ENCODE measurements at regions not wholly inside any gene's neighbourhood (a gene's known extent, or its start where the extent isn't known, plus 50 kb on each side); places are given as distances from the start of the nearest gene placed in this dataset.

DNA sequence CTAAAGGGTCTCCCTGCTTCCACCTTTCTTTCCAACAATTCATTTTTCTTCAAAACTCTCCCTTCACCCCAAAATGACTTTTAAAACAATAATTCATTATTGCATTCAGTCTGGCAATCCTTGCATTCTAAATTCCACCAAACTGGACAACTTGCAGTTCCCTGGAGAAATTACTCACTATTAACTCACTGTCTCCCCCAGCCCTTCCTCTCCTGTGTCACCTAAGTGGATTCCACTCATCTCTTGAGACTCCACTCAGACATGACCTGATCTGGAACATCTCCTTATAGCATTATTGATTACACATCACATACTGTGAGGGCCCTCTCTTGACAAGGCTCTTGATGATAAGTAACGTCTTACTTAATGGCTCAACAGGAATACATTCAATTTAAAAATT, 257.1 kb downstream of the BRINP2 start:
- TF ChIP-seq, protein P1, sequence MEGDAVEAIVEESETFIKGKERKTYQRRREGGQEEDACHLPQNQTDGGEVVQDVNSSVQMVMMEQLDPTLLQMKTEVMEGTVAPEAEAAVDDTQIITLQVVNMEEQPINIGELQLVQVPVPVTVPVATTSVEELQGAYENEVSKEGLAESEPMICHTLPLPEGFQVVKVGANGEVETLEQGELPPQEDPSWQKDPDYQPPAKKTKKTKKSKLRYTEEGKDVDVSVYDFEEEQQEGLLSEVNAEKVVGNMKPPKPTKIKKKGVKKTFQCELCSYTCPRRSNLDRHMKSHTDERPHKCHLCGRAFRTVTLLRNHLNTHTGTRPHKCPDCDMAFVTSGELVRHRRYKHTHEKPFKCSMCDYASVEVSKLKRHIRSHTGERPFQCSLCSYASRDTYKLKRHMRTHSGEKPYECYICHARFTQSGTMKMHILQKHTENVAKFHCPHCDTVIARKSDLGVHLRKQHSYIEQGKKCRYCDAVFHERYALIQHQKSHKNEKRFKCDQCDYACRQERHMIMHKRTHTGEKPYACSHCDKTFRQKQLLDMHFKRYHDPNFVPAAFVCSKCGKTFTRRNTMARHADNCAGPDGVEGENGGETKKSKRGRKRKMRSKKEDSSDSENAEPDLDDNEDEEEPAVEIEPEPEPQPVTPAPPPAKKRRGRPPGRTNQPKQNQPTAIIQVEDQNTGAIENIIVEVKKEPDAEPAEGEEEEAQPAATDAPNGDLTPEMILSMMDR (conservative IDR thresholded peaks at IDR 0.05 in 1 of 2, IDR thresholded peaks at IDR 0.05 in 1 of 2; ENCODE audit: low read depth in 1 of 2, low read length in 2 of 2): no peak
- TF ChIP-seq EZH2 (IDR thresholded peaks at IDR 0.05; ENCODE audit: low read length, missing control alignments): no peak
